A673 (cell line): ENCODE measurements at regions not wholly inside any gene's neighbourhood (a gene's known extent, or its start where the extent isn't known, plus 50 kb on each side); places are given as distances from the start of the nearest gene placed in this dataset.

Source experiments
- CTCF ChIP-seq: fragments of 300-800, 200-600 bp; sonication (generic); conservative IDR thresholded peaks from 2 replicates; pipeline ENCODE4 v1.5.1; 2017; ENCODE audit warnings: low read depth, mild to moderate bottlenecking, antibody characterized with exemption, low read length, moderate library complexity, mixed read lengths
- EZH2 ChIP-seq: fragments of 200-600 bp; sonication (generic); IDR thresholded peaks from 2 replicates; pipeline ENCODE4 v1.6.1; 2017; ENCODE audit warnings: borderline replicate concordance, low read depth, mild to moderate bottlenecking, mixed read lengths, antibody characterized with exemption, low read length; ENCODE audit not compliant: poor library complexity, severe bottlenecking

GRCh38 chr17:68777243-68777855, 176.2 kb upstream of the FAM20A start:
- TF ChIP-seq CTCF = peak; percentile 83
- no peak for TF ChIP-seq EZH2
